H1 (cell line): ENCODE measurements at regions not wholly inside any gene's neighbourhood (a gene's known extent, or its start where the extent isn't known, plus 50 kb on each side); places are given as distances from the start of the nearest gene placed in this dataset.
A peak's percentile ranks its signal among the peaks of the same experiment; 100 is the strongest.

Source experiments
- CTCF ChIA-PET: fragments of 300-600 bp; sonication (Branson Sonifier 250); formaldehyde crosslinking; loops from one replicate; lab custom pipeline; 2021; ENCODE audit not compliant: partially characterized antibody; lab: Charles Lee
- POLR2A ChIA-PET: fragments of 300-600 bp; sonication (Branson Sonifier 250); formaldehyde crosslinking; loops from one replicate; lab custom pipeline; 2021; ENCODE audit warnings: inconsistent platforms; ENCODE audit not compliant: partially characterized antibody; lab: Charles Lee
- DNase-seq, 2 experiments: peaks; one replicate each; pipeline versions ENCODE4 v3.0.0 to v3.0.0-alpha.2; 2010 to 2022; ENCODE audit warnings: low spot score in 2 of 2, low read depth in 1 of 2, mixed read lengths in 1 of 2
- FAIRE-seq: peaks from 2 replicates; lab custom pipeline; 2011; peaks lifted over from hg19 to GRCh38; lab: Jason Lieb, UNC
- H2AFZ ChIP-seq: 2 replicates; pipeline ENCODE4 v1.8.1; 2012; ENCODE audit warnings: low read length, inconsistent platforms
- H2AK5ac ChIP-seq: 2 replicates; pipeline ENCODE4 v1.6.1; 2013; ENCODE audit warnings: low read depth, low read length
- H2BK120ac ChIP-seq: replicated peaks from 2 replicates; pipeline ENCODE3; 2013; ENCODE audit warnings: low read depth, low read length, inconsistent platforms
- H2BK12ac ChIP-seq: 2 replicates; pipeline ENCODE4 v1.6.1; 2013; ENCODE audit warnings: low read depth, low read length
- H2BK15ac ChIP-seq: 2 replicates; pipeline ENCODE4 v1.6.1; 2013; ENCODE audit warnings: low read length
- H2BK20ac ChIP-seq: 2 replicates; pipeline ENCODE4 v1.6.1; 2013; ENCODE audit warnings: low read length
- H2BK5ac ChIP-seq: 2 replicates; pipeline ENCODE4 v1.6.1; 2013; ENCODE audit warnings: low read depth, low read length
- H3K14ac ChIP-seq: 2 replicates; pipeline ENCODE4 v1.6.1; 2013; ENCODE audit warnings: inconsistent platforms; ENCODE audit not compliant: insufficient read length
- H3K18ac ChIP-seq: 2 replicates; pipeline ENCODE4 v1.6.1; 2013; ENCODE audit warnings: low read length; ENCODE audit errors: extremely low read depth
- H3K23ac ChIP-seq: 2 replicates; pipeline ENCODE4 v1.6.1; 2013; ENCODE audit warnings: inconsistent platforms; ENCODE audit not compliant: insufficient read length
- H3K23me2 ChIP-seq: 2 replicates; pipeline ENCODE4 v1.6.1; 2013; ENCODE audit warnings: low read depth, low read length
- H3K27ac ChIP-seq: 2 replicates; pipeline ENCODE4 v1.6.1; 2011; ENCODE audit warnings: low read depth, low read length, inconsistent platforms
- H3K27me3 ChIP-seq, 4 experiments: replicated peaks in 1 of 4; 1 replicate in 1 of 4; 2 replicates in 3 of 4; pipeline versions ENCODE4 v1.6.1 to v1.8.1; 2011 to 2013; ENCODE audit warnings: low read length in 3 of 4, mild to moderate bottlenecking in 3 of 4, inconsistent platforms in 2 of 4, mixed read lengths in 2 of 4, moderate library complexity in 1 of 4; ENCODE audit not compliant: control insufficient read depth in 3 of 4, insufficient read depth in 3 of 4; ENCODE audit errors: extremely low read depth in 1 of 4
- H3K36me3 ChIP-seq, 4 experiments: 2 replicates each; pipeline versions ENCODE4 v1.6.1 to v1.8.1; 2011 to 2013; ENCODE audit warnings: mild to moderate bottlenecking in 4 of 4, low read length in 3 of 4, moderate library complexity in 2 of 4, control low read depth in 1 of 4, inconsistent platforms in 1 of 4; ENCODE audit not compliant: insufficient read depth in 4 of 4, control insufficient read depth in 2 of 4
- H3K4ac ChIP-seq: replicated peaks from 2 replicates; pipeline ENCODE3; 2013; ENCODE audit warnings: low read length, low read depth, mixed read lengths, inconsistent platforms; ENCODE audit not compliant: insufficient read length
- H3K4me1 ChIP-seq, 4 experiments: replicated peaks in 1 of 4; 1 replicate in 1 of 4; 2 replicates in 3 of 4; pipeline versions ENCODE4 v1.6.1 to v1.8.1; 2011 to 2013; ENCODE audit warnings: low read length in 3 of 4, inconsistent platforms in 2 of 4, mixed read lengths in 1 of 4; ENCODE audit not compliant: insufficient read depth in 4 of 4, control insufficient read depth in 3 of 4
- H3K4me2 ChIP-seq, 2 experiments: 2 replicates each; pipeline versions ENCODE4 v1.6.1 to v1.8.1; 2011 to 2013; ENCODE audit warnings: low read depth in 2 of 2, low read length in 2 of 2, control low read depth in 1 of 2, inconsistent platforms in 1 of 2, mild to moderate bottlenecking in 1 of 2; ENCODE audit not compliant: insufficient read depth in 1 of 2
- H3K4me3 ChIP-seq, 4 experiments: fragments of 200-600, 300-600 bp in 1 of 4; sonication (generic), shearing (Covaris generic), sonication (Bioruptor Twin) in 1 of 4; 2 replicates each; pipeline versions ENCODE4 v1.5.1 to v1.8.1; 2011 to 2016; ENCODE audit warnings: low read length in 4 of 4, low read depth in 3 of 4, control low read depth in 2 of 4, inconsistent platforms in 2 of 4, mild to moderate bottlenecking in 2 of 4, mixed read lengths in 1 of 4, moderate library complexity in 1 of 4; ENCODE audit not compliant: insufficient read depth in 2 of 4; ENCODE audit errors: extremely low read depth in 1 of 4
- H3K56ac ChIP-seq: replicated peaks from 2 replicates; pipeline ENCODE3; 2013; ENCODE audit warnings: low read depth, mild to moderate bottlenecking, mixed read lengths, low read length, inconsistent platforms; ENCODE audit not compliant: insufficient read length
- H3K79me1 ChIP-seq: 2 replicates; pipeline ENCODE4 v1.6.1; 2013; ENCODE audit warnings: low read depth, low read length, control low read depth
- H3K79me2 ChIP-seq, 2 experiments: 2 replicates each; pipeline versions ENCODE4 v1.6.1 to v1.8.1; 2012 to 2013; ENCODE audit warnings: low read length in 2 of 2, mild to moderate bottlenecking in 2 of 2, inconsistent platforms in 1 of 2; ENCODE audit not compliant: insufficient read depth in 2 of 2, control insufficient read depth in 1 of 2
- H3K9ac ChIP-seq, 4 experiments: replicated peaks in 1 of 4; 1 replicate in 1 of 4; 2 replicates in 3 of 4; pipeline versions ENCODE4 v1.6.1 to v1.8.1; 2011 to 2013; ENCODE audit warnings: low read depth in 3 of 4, low read length in 3 of 4, control low read depth in 2 of 4, mild to moderate bottlenecking in 2 of 4, moderate library complexity in 2 of 4, inconsistent platforms in 1 of 4; ENCODE audit errors: extremely low read depth in 1 of 4
- H3K9me3 ChIP-seq, 2 experiments: 2 replicates each; pipeline versions ENCODE4 v1.6.1 to v1.8.1; 2012 to 2013; ENCODE audit warnings: mild to moderate bottlenecking in 2 of 2, moderate library complexity in 2 of 2, control low read depth in 1 of 2, inconsistent platforms in 1 of 2, low read depth in 1 of 2, low read length in 1 of 2, mixed read lengths in 1 of 2; ENCODE audit not compliant: insufficient read depth in 2 of 2
- H4K20me1 ChIP-seq, 2 experiments: replicated peaks in 1 of 2; 2 replicates each; pipeline versions ENCODE3 to v1.8.1; 2011 to 2013; ENCODE audit warnings: inconsistent platforms in 2 of 2, low read length in 2 of 2, mild to moderate bottlenecking in 1 of 2; ENCODE audit not compliant: insufficient read depth in 2 of 2, control insufficient read depth in 1 of 2
- H4K5ac ChIP-seq: 2 replicates; pipeline ENCODE4 v1.6.1; 2013; ENCODE audit warnings: low read length, low read depth, mixed read lengths, inconsistent platforms; ENCODE audit not compliant: insufficient read length
- H4K8ac ChIP-seq: 2 replicates; pipeline ENCODE4 v1.8.0; 2013; ENCODE audit warnings: mild to moderate bottlenecking, moderate library complexity, low read length, inconsistent platforms; ENCODE audit not compliant: insufficient read depth; ENCODE audit errors: extremely low read depth
- H4K91ac ChIP-seq: replicated peaks from 2 replicates; pipeline ENCODE3; 2013; ENCODE audit warnings: low read length, mixed read lengths, inconsistent platforms; ENCODE audit not compliant: insufficient read length
- ASH2L ChIP-seq: fragments of 200-600, 300-600 bp; sonication (generic); IDR thresholded peaks from one replicate; pipeline ENCODE4 v1.7.1; 2017; ENCODE audit warnings: low read length
- HDAC6 ChIP-seq: IDR thresholded peaks from one replicate; pipeline ENCODE4 v1.7.1; 2012; ENCODE audit warnings: low read depth, mild to moderate bottlenecking, inconsistent platforms, low read length, moderate library complexity
- JUND ChIP-seq: IDR thresholded peaks from 2 replicates; pipeline ENCODE4 v1.6.1; 2011; ENCODE audit warnings: mild to moderate bottlenecking, improper control_type of control experiment, low read length
- RAD21 ChIP-seq, 2 experiments: IDR thresholded peaks in 1 of 2; conservative IDR thresholded peaks in 1 of 2; 2 replicates each; pipeline ENCODE4 v1.6.1; 2011; ENCODE audit warnings: low read depth in 2 of 2, low read length in 2 of 2, improper control_type of control experiment in 1 of 2, inconsistent platforms in 1 of 2, mild to moderate bottlenecking in 1 of 2, moderate library complexity in 1 of 2
- RNF2 ChIP-seq: fragments of 200-900, 300-1000 bp; sonication (generic); IDR thresholded peaks from 2 replicates; pipeline ENCODE4 v1.7.1; 2016; ENCODE audit warnings: borderline replicate concordance, low read depth, mild to moderate bottlenecking, antibody characterized with exemption, low read length; ENCODE audit not compliant: poor library complexity, severe bottlenecking; ENCODE audit errors: missing control alignments
- SAP30 ChIP-seq: fragments of 300-600 bp; sonication (generic); IDR thresholded peaks from 2 replicates; pipeline ENCODE4 v1.7.1; 2012; ENCODE audit warnings: low read length, moderate library complexity, mild to moderate bottlenecking, inconsistent platforms; ENCODE audit not compliant: insufficient read depth, insufficient replicate concordance
- SIX5 ChIP-seq: IDR thresholded peaks from 2 replicates; pipeline ENCODE4 v1.6.1; 2011; ENCODE audit warnings: mild to moderate bottlenecking, low read depth, low read length
- SP1 ChIP-seq: IDR thresholded peaks from 2 replicates; pipeline ENCODE4 v1.6.1; 2011; ENCODE audit warnings: low read depth, low read length
- WGBS, 2 experiments: shearing (Covaris generic) in 1 of 2; methylation state at CpG; one replicate each; pipeline versions ENCODE4 v1.1.6 to v1.1.7; 2013 to 2015; ENCODE audit warnings: low lambda C conversion rate in 2 of 2, mixed read lengths in 2 of 2, inconsistent platforms in 1 of 2, low coverage in 1 of 2, missing lambda C conversion rate in 1 of 2; ENCODE audit not compliant: insufficient replicate concordance in 2 of 2, insufficient coverage in 1 of 2, insufficient read length in 1 of 2; ENCODE audit errors: extremely low coverage in 1 of 2, missing lambda C conversion rate in 1 of 2; 5-methylcytosine and 5-hydroxymethylcytosine counted together

GRCh38 chrX:42680666-42681065 is 97.3 kb downstream of the PPP1R2C start:
- FAIRE-seq (peak; percentile 48), DNase-seq (peak in 1 of 2 experiments; percentile 10)
- no peak overlapping the region for H4K91ac ChIP-seq
- H3K27ac ChIP-seq: no peak overlapping the region
- H3K4me3 ChIP-seq: no peak overlapping the region
- no peak overlapping the region for H3K14ac ChIP-seq
- H4K8ac ChIP-seq: no peak overlapping the region
- no peaks in the 10 kb centered on the region for H3K27me3 ChIP-seq
- CTCF ChIA-PET: no interaction called here
- no peaks in the 10 kb centered on the region for H3K23me2 ChIP-seq
- H4K20me1 ChIP-seq: no peaks in the 10 kb centered on the region
- H2BK120ac ChIP-seq: no peak overlapping the region
- H3K79me1 ChIP-seq: no peaks in the 10 kb centered on the region
- H3K4me1 ChIP-seq: peaks cover 0 to 4% (median 1%) of the 10 kb centered on the region in 4 experiments; a peak in 3 of 7 replicates
- no peak overlapping the region for H3K18ac ChIP-seq
- WGBS, 2 experiments: 7% methylated on average over 2 of the region's 2 CpGs; no CpG with 5 or more reads in 1 of the 2 experiments
- no peak overlapping the region for H2AFZ ChIP-seq
- no peak overlapping the region for H2BK20ac ChIP-seq
- H2BK5ac ChIP-seq: no peak overlapping the region
- no peak overlapping the region for H3K4me2 ChIP-seq
- no peak overlapping the region for H3K56ac ChIP-seq
- H3K9me3 ChIP-seq: no peaks in the 10 kb centered on the region
- no peak overlapping the region for H3K4ac ChIP-seq
- no peak overlapping the region for H2AK5ac ChIP-seq
- no peaks in the 10 kb centered on the region for H3K36me3 ChIP-seq
- H3K9ac ChIP-seq: no peak overlapping the region
- POLR2A ChIA-PET: no interaction called here
- H4K5ac ChIP-seq: no peak overlapping the region
- H2BK12ac ChIP-seq: no peak overlapping the region
- no peak overlapping the region for H2BK15ac ChIP-seq
- H3K23ac ChIP-seq: no peak overlapping the region
- no peak for TF ChIP-seq JUND
- no peak for TF ChIP-seq SP1
- TF ChIP-seq SIX5: no peak
- TF ChIP-seq RAD21 (IDR thresholded peaks at IDR 0.05 in 1 of 2, conservative IDR thresholded peaks at IDR 0.05 in 1 of 2; ENCODE audit: low read depth in 2 of 2, low read length in 2 of 2): 0 out of 4 replicates have a peak, but pooled peaks of 1 of the 2 experiments have one; percentile 7
- no peak for TF ChIP-seq SAP30
- no peak for TF ChIP-seq RNF2
- TF ChIP-seq HDAC6: no peak
- no peak for TF ChIP-seq ASH2L
- H3K79me2 ChIP-seq: no peaks in the 10 kb centered on the region
